Amygdala (tissue), 56 donors: ENCODE measurements at regions not wholly inside any gene's neighbourhood (a gene's known extent, or its start where the extent isn't known, plus 50 kb on each side); places are given as distances from the start of the nearest gene placed in this dataset.
A peak's percentile ranks its signal among the peaks of the same experiment; 100 is the strongest.
"Not testable (repeated sequence)": the region's sequence is repeated elsewhere in the genome, so short reads cannot be mapped to it uniquely, and the experiment has no call there.

Experiments used
- DNase-seq, 56 donors: peaks; one replicate each; lab custom pipeline; 2025; lab: John Stamatoyannopoulos, UW

- DNase-seq = not testable (repeated sequence)
Observed at GRCh38 chr1:228611707-228612106, 123.6 kb upstream of the RHOU start.

- not testable (repeated sequence) for DNase-seq
Observed at GRCh38 chr1:228622002-228622716, 113.1 kb upstream of the RHOU start.

GRCh38 chr1:228626481-228626880, 108.8 kb upstream of the RHOU start:
- not testable (repeated sequence) for DNase-seq

- not testable (repeated sequence) for DNase-seq
Observed at GRCh38 chr1:228632858-228633257, 102.4 kb upstream of the RHOU start.

GRCh38 chr1:228635304-228635703, 100.0 kb upstream of the RHOU start:
- DNase-seq = peak in 1 of 56 donors; percentile 58

GRCh38 chr1:228637529-228637928, 97.8 kb upstream of the RHOU start:
- not testable (repeated sequence) for DNase-seq

- DNase-seq = peak in 1 of 56 donors; percentile 34
Observed at GRCh38 chr1:228646717-228647522, 88.4 kb upstream of the RHOU start.

- DNase-seq = peak in 1 of 56 donors; percentile 32
Observed at GRCh38 chr1:228647523-228648444, 87.5 kb upstream of the RHOU start.

GRCh38 chr1:228648647-228649383, 86.5 kb upstream of the RHOU start:
- DNase-seq = no peak

- DNase-seq = no peak
Observed at GRCh38 chr1:228650141-228650540, 85.1 kb upstream of the RHOU start.

- DNase-seq = no peak
Observed at GRCh38 chr1:228650946-228651345, 84.3 kb upstream of the RHOU start.

- no peak for DNase-seq
Observed at GRCh38 chr1:228652116-228652515, 83.2 kb upstream of the RHOU start.

- not testable (repeated sequence) for DNase-seq
Observed at GRCh38 chr1:228653057-228653456, 82.2 kb upstream of the RHOU start.

GRCh38 chr1:228653748-228654147, 81.5 kb upstream of the RHOU start:
- DNase-seq = no peak

GRCh38 chr1:228655796-228656394, 79.4 kb upstream of the RHOU start:
- no peak for DNase-seq

GRCh38 chr1:228662007-228662689, 73.1 kb upstream of the RHOU start:
- not testable (repeated sequence) for DNase-seq

GRCh38 chr1:228664399-228664914, 70.8 kb upstream of the RHOU start:
- DNase-seq = peak in 47 of 56 donors; percentile 12 to 91 (median 45)
